ENCODE measurements at regions not wholly inside any gene's neighbourhood (a gene's known extent, or its start where the extent isn't known, plus 50 kb on each side); places are given as distances from the start of the nearest gene placed in this dataset.

DNA sequence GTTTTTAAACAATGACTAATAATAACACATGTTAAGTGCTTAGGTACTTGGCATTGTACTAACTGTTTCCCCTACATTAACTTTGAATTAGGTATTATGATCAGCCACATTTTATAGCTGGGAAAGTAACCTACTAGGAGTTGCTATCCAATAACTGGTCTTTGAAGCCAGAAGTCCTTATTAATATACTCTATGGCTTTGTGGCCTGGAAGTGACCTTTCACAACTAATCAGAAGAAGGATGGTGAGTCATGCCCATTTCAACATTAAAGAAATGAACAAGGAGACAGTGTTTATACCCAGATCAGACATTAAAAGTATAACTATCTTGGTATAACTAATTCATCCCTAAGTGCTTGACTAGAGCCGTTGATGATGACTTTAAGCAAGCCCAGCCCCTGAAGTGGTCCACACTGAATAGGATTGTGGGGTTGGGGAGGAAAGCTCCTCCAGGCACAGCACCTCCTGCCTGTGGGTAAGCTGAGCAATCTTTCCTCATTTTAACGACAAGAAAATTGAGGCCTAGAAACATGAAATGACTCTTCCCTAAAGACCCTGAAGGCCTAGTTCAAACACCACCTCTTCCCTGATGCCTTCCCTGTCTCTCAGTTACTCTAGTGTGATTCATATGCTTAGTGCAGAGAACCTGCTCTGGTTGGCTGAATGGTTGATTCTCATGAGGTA is 71.6 kb upstream of the RFX8 start:
- TF ChIP-seq Cebpa-rat (IDR thresholded peaks at IDR 0.05): no peak
- Histone ChIP-seq H3K4me1 (peaks cover 0 to 23% (median 3%) of the 10 kb centered on the region in 10 experiments; a peak in 9 of 20 replicates), H3K9me3 (replicated peaks in 1 of 11) (peaks cover 0 to 4% (median 0%) of the 10 kb centered on the region in 11 experiments; a peak in 1 of 22 replicates), H3K9ac (no peak overlapping the region), H3K27ac (peak overlapping the region in 1 of 11 experiments; percentile 31; a peak in 1 of 22 replicates), H4K20me1 (no peaks in the 10 kb centered on the region), H3K27me3 (no peaks in the 10 kb centered on the region), H3K4me2 (peak overlapping the region in 5 of 11 experiments; percentile 33 to 58 (median 52); a peak in 9 of 22 replicates), H3K4me3 (no peak overlapping the region), H3K36me3 (no peaks in the 10 kb centered on the region)

- H3K36me3 ChIP-seq: no peaks in the 10 kb centered on the region
- no peak overlapping the region for H3K9ac ChIP-seq
- no peaks in the 10 kb centered on the region for H3K27me3 ChIP-seq
- H3K4me2 ChIP-seq: peak overlapping the region in 4 of 11 experiments; percentile 48 to 58 (median 53); a peak in 6 of 22 replicates
- H3K4me3 ChIP-seq: no peak overlapping the region
- H3K27ac ChIP-seq: no peak overlapping the region
- H3K9me3 ChIP-seq (replicated peaks in 1 of 11): peaks cover 0 to 4% (median 0%) of the 10 kb centered on the region in 11 experiments; a peak in 1 of 22 replicates
- TF ChIP-seq Cebpa-rat (IDR thresholded peaks at IDR 0.05): 0 out of 22 replicates have a peak, but pooled peaks of 1 of the 11 experiments have one; percentile 8
- H3K4me1 ChIP-seq: peaks cover 0 to 18% (median 3%) of the 10 kb centered on the region in 10 experiments; a peak in 9 of 20 replicates
- no peaks in the 10 kb centered on the region for H4K20me1 ChIP-seq
These were observed 71.0 kb upstream of the RFX8 start for GRCh38 chr2:101545950-101546349.

- H3K4me1 ChIP-seq: peaks cover 0 to 2% (median 0%) of the 10 kb centered on the region in 10 experiments; a peak in 1 of 20 replicates
- H3K27ac ChIP-seq: no peak overlapping the region
- peaks cover 0 to 16% (median 5%) of the 10 kb centered on the region in 11 experiments; a peak in 5 of 22 replicates for H3K9me3 ChIP-seq (replicated peaks in 1 of 11)
- H3K27me3 ChIP-seq: no peaks in the 10 kb centered on the region
- H3K4me2 ChIP-seq: no peak overlapping the region
- 0 out of 22 replicates have a peak, but pooled peaks of 1 of the 11 experiments have one; percentile 18 for TF ChIP-seq Cebpa-rat (IDR thresholded peaks at IDR 0.05)
- no peak overlapping the region for H3K4me3 ChIP-seq
- H4K20me1 ChIP-seq: no peaks in the 10 kb centered on the region
- H3K36me3 ChIP-seq: no peaks in the 10 kb centered on the region
- no peak overlapping the region for H3K9ac ChIP-seq
These were observed 65.6 kb upstream of the RFX8 start for GRCh38 chr2:101540518-101540917.

DNA sequence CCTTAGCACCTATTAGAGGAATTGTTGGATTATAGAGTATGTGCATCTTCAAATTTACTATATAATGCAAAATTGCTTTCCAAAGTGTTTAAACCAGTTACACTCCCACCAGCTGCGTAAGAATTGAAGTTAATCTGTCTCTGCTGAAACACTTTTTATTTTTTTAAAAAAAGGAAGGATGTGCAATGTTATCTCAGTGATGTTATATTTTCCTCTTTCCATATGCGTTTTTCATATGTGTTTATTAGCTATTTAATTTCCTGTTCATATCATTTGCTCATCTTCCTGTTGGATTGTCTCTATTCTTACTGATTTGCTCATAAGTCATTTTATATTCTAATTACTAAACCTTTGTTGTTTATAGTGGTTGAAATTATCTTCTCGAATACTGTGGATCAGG is 63.2 kb upstream of the RFX8 start:
- Histone ChIP-seq H3K4me3 (no peak overlapping the region), H3K27me3 (no peaks in the 10 kb centered on the region), H3K4me2 (no peak overlapping the region), H3K9me3 (replicated peaks in 1 of 11) (peaks cover 0 to 16% (median 5%) of the 10 kb centered on the region in 11 experiments; a peak in 5 of 22 replicates), H4K20me1 (no peaks in the 10 kb centered on the region), H3K9ac (no peak overlapping the region), H3K36me3 (no peaks in the 10 kb centered on the region), H3K4me1 (peaks cover 0 to 9% (median 0%) of the 10 kb centered on the region in 10 experiments; a peak in 1 of 20 replicates), H3K27ac (no peak overlapping the region)
- TF ChIP-seq Cebpa-rat (IDR thresholded peaks at IDR 0.05): no peak

DNA sequence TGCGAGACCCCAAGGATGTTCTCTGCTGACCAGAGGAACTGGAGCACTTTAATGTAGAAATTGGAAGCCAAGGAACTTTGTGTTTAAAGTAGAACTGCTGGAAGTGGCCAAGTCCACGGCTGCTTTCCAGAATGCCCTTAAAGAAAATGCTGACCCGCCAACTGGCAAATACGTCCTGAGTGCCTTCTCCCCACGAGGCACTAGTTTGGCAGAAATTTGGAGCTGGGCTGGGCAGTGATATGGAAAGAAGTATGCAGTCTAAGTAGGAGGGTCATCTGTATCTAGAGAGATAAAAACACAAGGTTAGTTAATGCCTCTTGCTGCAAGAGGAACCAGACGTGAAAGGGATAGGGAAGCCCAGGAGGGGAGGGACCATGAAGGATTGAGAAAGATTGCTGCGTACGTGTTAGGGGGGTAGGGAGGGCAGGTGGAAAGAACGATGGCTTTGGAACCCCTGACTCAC is 59.3 kb upstream of the RFX8 start:
- Histone ChIP-seq H3K27ac (no peak overlapping the region), H3K4me2 (0 out of 22 replicates have a peak overlapping the region, but pooled peaks of 1 of the 11 experiments have one; percentile 10), H3K36me3 (no peaks in the 10 kb centered on the region), H3K4me3 (no peak overlapping the region), H3K4me1 (peaks cover 0 to 9% (median 0%) of the 10 kb centered on the region in 10 experiments; a peak in 1 of 20 replicates), H3K27me3 (no peaks in the 10 kb centered on the region), H3K9me3 (replicated peaks in 1 of 11) (peaks cover 0 to 10% (median 0%) of the 10 kb centered on the region in 11 experiments; a peak in 3 of 22 replicates), H4K20me1 (no peaks in the 10 kb centered on the region), H3K9ac (no peak overlapping the region)
- TF ChIP-seq Cebpa-rat (IDR thresholded peaks at IDR 0.05): no peak

GRCh38 chr2:101533561-101534148 is 58.7 kb upstream of the RFX8 start:
- no peak overlapping the region for H3K9ac ChIP-seq
- H3K4me2 ChIP-seq: 0 out of 22 replicates have a peak overlapping the region, but pooled peaks of 1 of the 11 experiments have one; percentile 10
- no peaks in the 10 kb centered on the region for H3K27me3 ChIP-seq
- H4K20me1 ChIP-seq: no peaks in the 10 kb centered on the region
- no peak overlapping the region for H3K27ac ChIP-seq
- no peaks in the 10 kb centered on the region for H3K36me3 ChIP-seq
- no peak for TF ChIP-seq Cebpa-rat (IDR thresholded peaks at IDR 0.05)
- peaks cover 0 to 9% (median 0%) of the 10 kb centered on the region in 10 experiments; a peak in 1 of 20 replicates for H3K4me1 ChIP-seq
- H3K9me3 ChIP-seq (replicated peaks in 1 of 11): peaks cover 0 to 10% (median 0%) of the 10 kb centered on the region in 11 experiments; a peak in 3 of 22 replicates
- no peak overlapping the region for H3K4me3 ChIP-seq

DNA sequence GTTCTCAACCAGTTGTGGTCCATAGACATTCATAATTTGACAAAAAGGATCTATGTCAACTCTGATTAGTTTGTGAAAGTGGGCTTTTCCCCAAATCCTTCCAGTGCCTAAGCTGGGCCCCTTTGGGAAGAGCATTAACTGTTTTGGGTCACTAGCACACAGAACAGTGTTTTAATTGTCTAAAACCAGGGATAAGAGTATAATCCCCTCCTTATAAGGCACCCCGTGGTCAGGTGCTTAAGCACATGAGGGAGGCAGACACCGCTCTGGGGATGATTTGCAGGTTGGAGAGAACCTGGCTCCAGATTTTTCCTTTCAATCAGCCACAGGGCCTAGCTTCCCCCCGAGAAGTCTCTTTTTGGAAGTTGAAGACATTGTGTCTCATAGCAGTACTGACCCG is 53.6 kb upstream of the RFX8 start:
- H3K4me3 ChIP-seq: no peak overlapping the region
- TF ChIP-seq Cebpa-rat (IDR thresholded peaks at IDR 0.05): no peak
- no peak overlapping the region for H3K4me2 ChIP-seq
- no peak overlapping the region for H3K27ac ChIP-seq
- H3K27me3 ChIP-seq: no peaks in the 10 kb centered on the region
- H3K9me3 ChIP-seq (replicated peaks in 1 of 11): peaks cover 0 to 13% (median 0%) of the 10 kb centered on the region in 11 experiments; a peak in 11 of 22 replicates
- peaks cover 0 to 21% (median 11%) of the 10 kb centered on the region in 10 experiments; a peak in 11 of 20 replicates for H3K4me1 ChIP-seq
- H3K9ac ChIP-seq: no peak overlapping the region
- no peaks in the 10 kb centered on the region for H3K36me3 ChIP-seq
- no peaks in the 10 kb centered on the region for H4K20me1 ChIP-seq

DNA sequence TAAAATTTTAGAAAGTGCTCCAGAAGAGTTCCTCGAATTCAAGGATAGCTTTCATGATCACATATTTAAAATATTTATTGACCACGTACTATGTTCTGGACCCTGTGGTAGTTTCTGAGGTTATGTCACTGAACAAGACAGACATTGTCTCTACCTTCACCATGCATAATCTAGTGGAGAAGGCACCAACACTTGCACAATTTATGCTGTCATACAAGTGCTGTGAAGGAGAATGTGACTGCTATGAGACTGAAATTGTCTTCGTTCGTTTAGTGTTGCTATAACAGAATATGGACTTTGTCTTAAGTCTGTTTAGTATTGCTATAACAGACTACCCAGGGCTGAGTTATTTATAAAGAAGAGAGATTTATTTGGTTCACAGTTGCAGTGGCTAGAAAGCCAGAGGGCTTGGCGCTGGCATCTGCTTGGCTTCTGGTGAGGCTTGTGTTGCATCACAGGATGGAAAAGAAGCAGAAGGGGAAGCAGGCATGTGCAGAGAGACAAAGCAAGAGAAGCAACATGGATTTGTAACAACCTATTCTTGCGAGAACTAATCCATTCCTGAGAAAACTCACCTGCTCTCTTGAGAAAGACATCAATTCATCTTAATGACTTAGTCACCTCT is 50.0 kb upstream of the RFX8 start:
- peak in 7 of 11 experiments; percentile 32 to 69 (median 54); a peak in 7 of 22 replicates for TF ChIP-seq Cebpa-rat (IDR thresholded peaks at IDR 0.05)
- Histone ChIP-seq H3K4me3 (no peak overlapping the region), H3K9me3 (replicated peaks in 1 of 11) (peaks cover 4 to 35% (median 16%) of the 10 kb centered on the region in 11 experiments; a peak in 17 of 22 replicates), H3K27me3 (no peaks in the 10 kb centered on the region), H4K20me1 (no peaks in the 10 kb centered on the region), H3K4me1 (peaks cover 11 to 44% (median 26%) of the 10 kb centered on the region in 10 experiments), H3K27ac (peak overlapping the region in 4 of 11 experiments; percentile 3 to 22 (median 12); a peak in 5 of 22 replicates), H3K4me2 (peak overlapping the region in 8 of 11 experiments; percentile 2 to 55 (median 20); a peak in 9 of 22 replicates), H3K36me3 (no peaks in the 10 kb centered on the region), H3K9ac (no peak overlapping the region)
